Ureter (tissue), 1 donor: ENCODE measurements at regions not wholly inside any gene's neighbourhood (a gene's known extent, or its start where the extent isn't known, plus 50 kb on each side); places are given as distances from the start of the nearest gene placed in this dataset.

Source experiments
- DNase-seq: peaks from one replicate; pipeline ENCODE4 v3.0.0-alpha.2; 2020; ENCODE audit warnings: low spot score
- donor health status: DM: yes; HTN: yes; CAD: no.

DNA sequence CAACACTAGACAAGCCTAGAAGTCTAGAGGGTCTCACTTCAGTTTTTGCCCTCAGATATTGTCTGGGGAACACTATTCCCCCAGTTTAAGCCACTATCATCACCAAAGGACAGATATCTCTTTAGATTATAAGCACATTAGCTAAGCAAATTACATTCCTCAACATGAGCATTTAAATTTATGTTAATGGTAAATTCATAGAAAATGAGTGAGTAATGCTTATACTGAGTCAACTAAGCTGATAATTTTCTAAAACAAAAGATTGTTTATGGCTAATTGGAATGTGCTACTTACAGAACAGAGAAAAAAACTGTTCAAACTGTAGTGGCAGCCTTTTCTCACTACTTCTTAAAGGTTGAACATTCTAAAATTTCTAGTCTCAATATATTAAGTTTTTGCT, 290.2 kb downstream of the SLITRK1 start:
- DNase-seq: no peak

DNA sequence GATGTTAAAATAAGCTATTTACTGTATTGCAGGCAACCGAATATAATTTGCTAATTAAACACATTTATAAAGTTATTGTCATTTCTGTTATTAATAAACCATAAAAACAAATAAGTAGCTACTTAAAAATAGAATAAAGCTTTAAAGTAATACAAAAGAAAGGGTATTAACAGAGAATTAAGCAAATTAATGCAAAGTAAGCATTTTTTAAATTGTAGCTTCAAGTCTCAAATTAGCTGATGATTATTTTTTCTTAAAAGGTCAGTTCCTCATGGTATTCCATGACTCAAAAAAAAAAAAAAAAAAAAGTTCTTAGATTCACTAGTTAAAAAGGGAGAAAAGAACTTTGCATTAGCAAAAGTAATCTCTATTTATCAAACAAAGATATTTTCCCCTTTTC, 292.5 kb downstream of the SLITRK1 start:
- no peak for DNase-seq

DNA sequence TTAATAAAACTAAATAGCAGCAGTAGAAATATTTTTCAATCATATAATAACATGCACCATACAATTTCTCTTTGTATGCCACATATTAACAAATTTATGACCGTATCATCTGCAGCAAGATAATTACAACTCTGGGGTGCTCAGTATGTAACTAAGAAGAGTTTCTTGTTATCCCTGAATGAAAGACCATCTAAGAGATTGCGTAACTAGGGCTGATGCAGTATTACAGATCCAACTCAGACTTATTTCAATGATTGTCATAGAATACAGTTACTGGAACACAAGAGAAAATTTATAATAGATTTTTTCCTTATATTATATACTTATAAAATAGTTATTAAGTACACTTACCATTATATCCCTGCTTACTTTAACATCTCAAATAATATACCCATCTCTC, 305.1 kb downstream of the SLITRK1 start:
- no peak for DNase-seq

DNA sequence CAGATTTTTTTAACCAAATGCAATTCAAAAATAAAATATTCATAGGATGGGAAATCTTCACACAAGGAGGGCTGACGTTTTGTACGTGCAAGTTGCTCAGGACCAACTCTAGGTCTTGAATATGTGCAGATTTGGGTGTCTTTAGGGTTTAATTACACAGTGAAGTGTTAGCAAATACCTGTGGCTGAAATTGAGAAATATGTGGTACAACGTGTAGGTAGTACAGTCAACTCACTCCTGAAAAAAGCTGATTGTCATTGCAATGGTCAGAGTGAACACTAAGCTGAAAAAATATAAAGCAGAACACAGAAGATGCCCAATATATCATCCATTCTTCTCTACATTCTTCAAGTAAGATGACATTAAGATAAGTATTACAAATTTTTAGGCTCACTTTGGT, 314.3 kb downstream of the SLITRK1 start:
- no peak for DNase-seq

DNA sequence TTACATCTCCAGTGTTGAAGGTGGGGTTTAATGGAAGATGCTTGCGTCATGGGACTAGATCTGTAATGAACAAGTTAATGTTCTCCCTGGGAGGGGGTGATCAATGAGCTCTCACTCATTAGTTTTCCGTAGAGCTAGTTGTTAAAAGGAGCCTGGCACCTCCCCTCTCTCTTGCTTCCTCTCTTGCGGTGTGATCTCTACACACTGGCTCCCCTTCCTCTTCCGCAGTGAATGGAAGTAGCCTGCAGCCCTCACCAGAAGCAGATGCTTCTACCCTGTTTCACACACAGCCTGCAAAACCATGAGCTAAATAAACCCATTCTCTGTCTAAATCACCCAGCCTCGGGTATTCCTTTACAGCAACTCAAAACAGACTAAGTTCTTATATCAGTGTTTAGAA, 318.8 kb downstream of the SLITRK1 start:
- DNase-seq: no peak

DNA sequence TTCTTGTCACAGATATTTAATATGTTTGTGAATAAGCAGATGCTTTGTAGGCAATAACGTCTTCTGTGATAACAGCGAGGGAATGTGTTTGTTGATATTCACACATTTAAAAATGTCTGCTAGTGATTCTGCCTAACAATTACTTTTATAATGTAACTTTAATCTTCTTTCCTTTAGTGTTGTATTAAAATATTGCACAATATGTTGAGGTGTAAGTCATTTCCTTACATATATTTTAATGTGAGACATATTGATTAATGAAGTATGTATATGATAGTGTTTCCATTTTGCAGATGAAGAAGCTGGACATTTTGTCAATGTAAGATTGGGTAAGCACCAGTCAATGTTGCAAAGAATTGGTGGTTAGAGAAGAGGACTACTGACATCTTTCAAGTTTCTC, 324.4 kb downstream of the SLITRK1 start:
- DNase-seq: no peak

DNA sequence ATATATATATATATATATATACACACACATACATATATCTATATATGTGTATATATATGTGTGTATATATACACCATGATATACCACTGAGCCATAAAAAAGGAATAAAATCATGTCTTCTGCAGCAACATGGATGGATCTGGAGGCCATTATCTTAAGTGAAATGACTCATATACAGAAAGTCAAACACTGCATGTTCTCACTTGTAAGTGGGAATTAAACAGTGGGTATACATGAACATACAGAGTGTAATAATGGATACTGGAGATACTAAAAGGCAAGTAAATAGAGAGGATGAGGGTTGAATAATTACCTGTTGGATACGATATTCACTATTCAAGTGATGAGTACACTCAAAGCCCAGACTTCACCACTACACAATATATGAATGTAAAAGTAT, 332.6 kb downstream of the SLITRK1 start:
- no peak for DNase-seq

DNA sequence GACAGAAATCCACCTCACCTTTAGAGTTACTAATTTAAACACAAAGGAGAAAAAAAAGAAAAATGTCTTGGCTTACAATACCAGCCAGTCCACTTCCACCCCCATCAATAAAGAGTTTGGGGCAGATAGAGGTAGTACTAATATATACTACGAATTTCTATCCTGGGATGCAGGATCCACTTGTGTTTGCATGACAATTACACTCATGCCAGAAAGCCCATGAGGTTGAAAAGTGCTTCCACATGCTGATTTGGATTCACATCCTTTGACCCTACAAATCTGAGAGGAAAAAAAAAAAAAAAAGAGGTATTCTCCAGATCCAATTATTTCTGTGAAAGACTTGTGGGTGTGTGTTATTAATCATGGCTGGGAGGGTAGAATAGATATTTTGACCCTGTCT, 335.2 kb downstream of the SLITRK1 start:
- DNase-seq: no peak

DNA sequence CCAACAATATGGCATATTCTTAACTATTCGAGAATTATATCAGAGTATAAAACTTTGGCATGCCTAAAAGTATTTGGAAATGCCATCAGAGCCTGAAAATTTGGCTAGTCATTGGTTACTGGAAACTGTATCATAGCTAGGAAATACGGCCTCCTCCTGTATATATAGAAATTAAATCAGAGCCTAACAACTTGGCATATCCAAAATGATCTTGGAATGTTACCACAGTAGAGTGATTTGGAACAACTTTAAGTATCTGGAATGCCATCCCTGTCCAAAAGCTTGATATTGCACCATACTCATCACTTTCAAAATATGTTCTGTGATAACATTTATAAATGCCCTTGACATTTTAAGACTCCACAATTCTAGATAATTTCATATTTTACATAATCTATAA, 335.8 kb downstream of the SLITRK1 start:
- no peak for DNase-seq

DNA sequence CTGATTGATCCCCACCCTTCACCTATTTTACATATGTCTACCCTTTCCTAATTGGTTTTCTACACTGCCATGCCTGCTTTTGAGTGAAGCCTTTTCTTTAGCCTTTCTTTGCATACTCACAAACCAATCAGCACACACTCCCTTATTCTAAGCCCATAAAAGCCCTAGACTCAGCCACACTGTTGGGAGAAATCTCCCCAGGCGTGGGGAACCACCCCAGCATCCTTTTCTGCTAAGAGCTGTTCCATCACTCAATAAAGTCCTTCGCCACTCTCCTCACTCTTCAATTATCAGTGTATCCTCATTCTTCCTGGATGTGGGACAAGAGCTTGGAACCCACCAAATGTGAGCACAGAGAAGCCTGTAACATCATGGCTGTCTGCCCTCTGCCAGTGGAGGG, 343.6 kb downstream of the SLITRK1 start:
- DNase-seq: no peak

DNA sequence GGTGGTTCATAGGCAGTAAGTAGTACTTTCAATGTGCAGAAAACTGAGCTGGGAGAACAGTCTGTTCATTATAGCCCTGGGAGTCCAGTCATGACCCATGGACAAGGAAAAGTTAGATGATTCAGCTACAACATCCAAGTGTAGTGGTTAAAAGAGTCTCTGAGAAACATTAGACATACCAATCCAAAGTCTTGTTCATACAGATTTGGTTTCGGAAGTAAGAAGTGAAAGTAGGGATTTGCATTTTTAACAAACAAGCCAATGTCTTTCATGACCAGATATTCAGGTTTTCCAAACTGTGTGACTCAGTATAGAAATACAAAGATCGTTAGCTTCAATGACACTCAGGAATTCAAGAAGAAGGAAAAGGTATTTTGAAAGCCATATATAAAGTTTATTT, 345.3 kb downstream of the SLITRK1 start:
- DNase-seq: no peak

DNA sequence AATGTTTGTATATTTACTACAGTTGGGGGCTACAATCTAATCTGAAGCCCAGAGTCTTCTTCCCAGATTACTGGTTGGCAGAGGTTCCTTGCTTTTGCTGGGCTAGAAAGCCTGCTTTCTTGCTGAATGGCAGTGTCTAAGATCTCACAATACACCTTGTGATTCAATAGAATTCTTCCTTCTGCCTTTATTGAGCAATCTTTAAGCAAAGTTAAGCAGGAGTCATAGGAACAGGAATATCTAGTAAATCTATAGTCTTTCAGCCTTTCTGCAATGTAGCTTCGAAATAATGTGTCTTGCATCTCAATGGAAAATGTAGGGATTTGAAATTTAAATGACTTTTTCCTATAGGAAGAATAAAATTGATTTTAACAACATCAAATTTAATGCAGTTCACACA, 346.1 kb downstream of the SLITRK1 start:
- DNase-seq: no peak

DNA sequence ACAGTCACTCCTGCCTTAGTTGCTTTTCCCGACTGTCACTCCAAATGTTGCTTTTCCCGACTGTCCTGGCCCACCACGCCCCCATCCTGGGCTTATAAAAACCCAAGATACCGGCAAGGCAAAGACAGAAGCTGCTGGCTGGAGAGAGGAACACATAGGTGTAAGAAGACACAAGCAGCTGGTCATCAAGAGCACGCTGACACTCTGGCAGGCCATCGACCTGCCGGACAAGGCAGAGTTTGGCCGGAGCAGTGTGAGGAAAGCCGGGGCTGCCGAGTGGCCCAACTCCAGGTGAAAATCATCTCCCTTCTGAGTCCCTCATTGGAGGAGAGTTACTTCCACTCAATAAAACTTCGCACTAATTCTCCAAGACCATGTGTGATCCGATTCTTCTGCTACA, 349.5 kb downstream of the SLITRK1 start:
- DNase-seq: no peak

DNA sequence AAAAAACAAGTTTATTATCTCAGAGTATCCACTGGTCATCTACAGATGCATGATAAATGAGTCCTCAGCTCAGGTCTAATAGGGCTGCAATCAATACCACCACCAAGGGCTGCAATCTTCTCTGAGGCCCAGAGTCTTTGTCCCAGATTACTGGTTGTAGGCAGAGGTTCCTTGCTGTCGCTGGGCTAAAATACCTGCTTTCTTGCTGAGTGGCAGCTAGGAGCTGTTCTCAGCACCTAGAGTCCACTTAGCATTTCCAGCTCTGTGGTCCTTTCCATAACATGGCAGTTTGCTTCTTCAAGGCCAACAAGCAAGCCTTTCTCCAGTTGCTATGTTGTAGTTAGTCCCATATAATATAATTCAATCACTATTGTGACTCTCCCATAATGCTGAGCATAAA, 351.3 kb downstream of the SLITRK1 start:
- DNase-seq: no peak

DNA sequence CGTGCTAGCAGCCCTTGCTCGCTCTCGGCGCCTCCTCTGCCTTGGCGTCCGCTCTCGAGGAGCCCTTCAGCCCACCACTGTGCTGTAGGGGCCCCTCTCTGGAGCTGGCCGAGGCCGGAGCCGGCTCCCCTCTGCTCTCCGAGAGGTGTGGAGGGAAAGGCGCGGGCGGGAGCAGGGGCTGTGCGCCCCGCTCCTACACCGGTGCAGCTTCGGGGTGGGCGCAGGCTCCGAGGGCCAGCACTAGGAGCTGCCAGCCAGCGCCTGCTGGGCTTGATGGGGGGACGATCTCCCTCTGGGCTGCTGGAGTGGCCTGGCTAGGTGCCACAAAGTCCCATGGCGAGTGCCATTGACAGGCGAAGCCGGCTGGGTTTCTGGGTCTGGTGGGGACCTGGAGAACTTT, 365.5 kb downstream of the SLITRK1 start:
- no peak for DNase-seq

DNA sequence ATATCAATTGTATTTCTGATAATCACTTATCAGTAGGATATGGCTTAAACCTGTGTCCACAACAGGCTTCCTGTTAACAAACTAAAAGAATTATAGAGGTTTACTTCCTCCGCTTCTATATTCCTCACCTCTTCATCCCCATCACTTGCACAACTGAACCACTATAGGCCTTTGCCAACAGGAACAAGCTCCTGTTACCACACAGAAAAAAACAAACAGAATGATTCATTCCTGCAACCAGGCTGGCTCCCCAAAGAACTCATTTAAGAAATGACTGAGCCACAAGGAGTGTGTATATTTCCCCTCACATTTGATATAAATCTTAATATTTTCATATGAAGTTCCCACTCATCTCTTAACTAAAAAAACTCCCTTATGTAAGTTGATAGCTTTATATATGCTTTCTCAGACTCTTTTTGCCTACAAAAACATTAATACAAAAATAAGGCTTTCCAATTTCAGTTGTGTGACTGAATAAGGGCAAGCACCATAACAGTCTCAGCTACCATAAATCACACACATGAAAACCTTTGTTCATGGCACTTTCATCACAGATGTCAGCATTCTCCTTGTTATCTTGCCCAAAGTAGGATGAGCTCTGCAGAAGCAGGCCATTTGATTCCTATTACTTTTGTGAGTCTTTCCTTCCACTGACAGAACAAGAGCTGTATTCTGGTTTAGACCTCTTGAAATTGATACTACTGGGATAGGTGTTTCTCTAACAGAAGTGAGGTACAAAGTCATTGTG, 366.8 kb downstream of the SLITRK1 start:
- no peak for DNase-seq

DNA sequence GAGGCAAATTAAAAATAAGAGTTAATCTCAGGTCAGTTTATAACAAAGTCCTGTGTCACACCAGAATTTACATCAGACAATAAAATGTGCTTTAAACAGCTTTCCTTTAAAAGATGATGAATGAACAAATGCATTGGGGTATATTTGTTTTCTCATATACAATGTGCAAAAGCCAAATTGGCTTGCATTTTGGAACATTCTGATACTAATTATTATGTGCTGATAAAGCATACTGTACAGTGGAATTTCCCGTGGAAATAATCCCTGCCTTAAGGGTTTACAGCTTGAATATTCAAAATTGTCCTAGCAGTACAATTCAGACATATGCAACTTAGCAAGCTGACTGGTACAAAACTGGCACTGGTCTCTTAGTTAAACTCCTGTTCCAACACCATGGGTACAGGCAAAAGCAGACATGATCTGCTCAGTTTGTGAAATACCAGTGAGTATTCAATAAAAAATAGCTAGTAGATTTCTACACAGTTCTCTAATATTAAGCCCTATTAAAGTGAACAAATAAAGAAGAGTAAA, 373.4 kb downstream of the SLITRK1 start:
- DNase-seq: no peak

DNA sequence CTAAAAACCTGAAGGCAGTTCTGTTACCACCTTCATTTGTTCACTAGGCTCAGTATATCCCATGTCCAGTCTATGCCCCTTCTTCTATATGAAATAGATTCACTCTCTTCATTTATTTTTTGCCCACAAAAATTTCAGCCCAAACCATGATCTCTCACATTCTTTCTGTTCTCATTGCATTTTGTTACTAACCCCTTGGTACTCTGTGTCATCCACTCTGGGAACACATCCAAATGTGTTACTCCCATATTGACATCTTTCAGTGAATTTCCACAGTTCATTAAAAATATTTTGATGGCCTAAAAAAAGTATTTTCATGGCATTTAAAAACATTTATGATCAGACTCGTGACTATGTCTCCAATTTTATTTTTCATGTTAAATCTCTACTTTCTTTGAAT, 378.9 kb downstream of the SLITRK1 start:
- no peak for DNase-seq

DNA sequence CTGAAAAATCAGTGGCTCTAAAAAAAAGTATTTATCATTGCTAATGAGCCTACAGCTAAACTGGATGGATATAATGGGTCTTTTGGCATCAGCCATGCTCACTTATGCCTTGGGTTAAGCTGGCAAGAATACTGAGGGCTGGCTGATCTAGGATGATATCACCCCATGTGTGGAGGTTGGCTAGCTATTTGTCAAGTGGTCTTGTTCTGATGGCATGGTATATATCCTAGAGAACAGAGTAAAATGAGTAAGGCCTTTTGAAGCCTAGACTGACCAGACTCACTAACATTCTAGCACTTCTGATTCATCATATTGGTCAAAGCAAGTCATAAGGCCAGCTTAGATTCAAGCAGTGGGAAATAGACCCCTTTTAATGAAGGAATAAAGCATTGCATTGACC, 383.0 kb downstream of the SLITRK1 start:
- no peak for DNase-seq

DNA sequence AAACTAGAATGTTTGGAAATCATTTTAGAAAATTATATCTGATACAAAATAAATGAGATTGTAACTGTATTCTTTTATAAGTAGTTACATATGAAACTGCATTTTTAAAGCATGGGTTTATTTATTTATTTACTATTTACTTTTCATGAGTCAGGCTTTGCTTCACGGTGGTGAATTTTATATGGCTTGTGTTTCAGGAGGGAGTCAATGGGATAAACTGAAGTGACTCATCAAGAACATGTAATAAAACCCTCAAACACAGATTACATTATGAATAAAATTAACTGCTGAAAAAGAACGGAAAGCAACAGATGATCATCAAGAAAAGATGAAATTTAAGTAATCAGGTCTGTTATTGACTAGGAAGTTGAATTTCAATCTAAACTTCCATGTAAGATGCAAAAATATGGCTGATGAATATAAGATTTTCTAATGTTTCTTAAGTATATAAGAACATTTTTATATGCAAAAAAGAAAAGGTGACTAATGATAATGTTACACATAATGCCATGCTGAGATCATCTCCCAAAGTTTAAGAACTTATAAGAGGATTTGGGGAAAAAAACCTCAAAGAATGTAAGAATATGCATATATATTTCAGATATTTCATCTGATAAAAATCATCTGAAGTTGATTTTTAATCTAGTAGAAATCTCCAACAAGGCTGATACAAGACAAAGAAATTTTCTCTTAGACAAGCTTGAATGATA, 383.6 kb downstream of the SLITRK1 start:
- no peak for DNase-seq

DNA sequence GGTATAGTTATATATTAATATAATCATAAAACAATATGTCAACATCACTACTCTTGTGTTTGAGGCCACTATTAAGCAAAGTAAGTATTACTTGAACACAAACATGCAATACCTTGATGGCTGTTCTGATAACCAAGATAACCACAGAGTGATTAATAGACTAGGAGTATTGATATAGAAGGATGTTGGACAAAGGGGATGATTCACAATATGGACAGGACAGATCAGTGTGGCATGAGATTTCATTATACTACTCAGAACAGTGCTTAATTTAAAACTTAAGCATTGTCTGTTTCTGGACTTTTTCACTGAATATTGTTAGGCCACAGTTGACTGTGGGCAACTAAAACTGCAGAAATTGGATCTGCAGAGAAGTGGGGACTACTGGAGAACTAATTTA, 384.2 kb downstream of the SLITRK1 start:
- DNase-seq: no peak

DNA sequence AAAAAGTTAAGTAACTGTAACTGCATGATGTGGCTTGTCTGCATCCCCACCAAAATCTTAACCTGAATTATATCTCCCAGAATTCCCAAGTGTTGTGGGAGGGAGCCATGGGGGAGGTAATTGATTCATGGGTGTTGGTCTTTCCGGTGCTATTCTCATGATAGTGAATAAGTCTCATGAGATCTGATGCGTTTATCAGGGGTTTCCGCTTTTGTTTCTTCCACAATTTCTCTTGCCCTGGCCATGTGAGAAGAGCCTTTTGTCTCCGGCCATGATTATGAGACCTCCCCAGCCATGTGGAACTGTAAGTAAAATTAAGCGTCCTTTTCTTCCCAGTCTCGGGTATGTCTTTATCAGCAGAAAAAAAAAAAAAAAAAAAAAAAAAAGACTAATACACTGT, 385.8 kb downstream of the SLITRK1 start:
- DNase-seq: no peak

DNA sequence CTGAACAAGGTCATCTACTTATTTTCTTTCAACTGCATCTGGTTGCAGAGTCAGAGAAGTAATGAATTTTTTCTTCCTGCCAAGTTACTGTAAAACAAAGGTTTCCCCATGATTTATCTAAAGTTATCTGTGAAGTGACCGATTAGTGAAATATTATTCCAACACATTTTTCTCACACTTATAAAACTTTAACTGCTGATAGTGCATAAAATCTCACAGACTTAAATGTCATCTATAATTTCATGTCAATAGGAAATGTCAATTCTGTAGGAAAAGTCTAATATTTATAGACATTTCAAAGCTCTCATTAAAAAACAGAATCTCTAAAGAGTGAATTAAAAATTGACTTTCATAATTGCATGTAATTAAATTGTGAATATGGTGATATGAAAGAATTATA, 397.2 kb downstream of the SLITRK1 start:
- DNase-seq: no peak

DNA sequence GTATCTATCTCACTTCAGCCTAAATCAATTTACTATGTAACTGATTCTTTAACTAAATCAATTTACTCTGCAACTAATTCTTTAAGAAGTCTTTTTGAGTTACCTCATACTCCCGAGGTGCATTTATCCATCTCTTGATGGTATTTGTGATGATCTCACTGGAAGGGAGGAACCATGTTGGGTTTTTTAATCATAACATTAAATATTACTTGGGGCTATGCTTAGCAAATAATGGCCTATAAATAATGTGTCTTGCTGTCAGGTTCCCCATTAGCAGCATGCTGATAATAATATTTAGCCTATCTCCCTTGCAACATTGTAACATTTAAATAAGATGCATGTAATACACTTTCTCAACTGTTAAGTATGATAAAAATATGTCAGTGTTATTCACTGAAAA, 411.3 kb downstream of the SLITRK1 start:
- no peak for DNase-seq
